T-helper 1 cell treated with Interleukin-12 subunit alpha and Interleukin-12 subunit beta and Interleukin-4 antibody, amounts not matched to agents 30 μg/mL and 1 μg/mL, for 36 hours (primary cell): ENCODE measurements at regions not wholly inside any gene's neighbourhood (a gene's known extent, or its start where the extent isn't known, plus 50 kb on each side); places are given as distances from the start of the nearest gene placed in this dataset.
"Not testable (repeated sequence)": the region's sequence is repeated elsewhere in the genome, so short reads cannot be mapped to it uniquely, and the experiment has no call there.

Experiments used
- H3K27ac Mint-ChIP-seq: one replicate; pipeline ENCODE4 v1.8.0; 2021; ENCODE audit warnings: mild to moderate bottlenecking, mixed read lengths
- H3K27me3 Mint-ChIP-seq: one replicate; pipeline ENCODE4 v1.8.0; 2021; ENCODE audit warnings: low read depth, mixed read lengths
- H3K36me3 Mint-ChIP-seq: one replicate; pipeline ENCODE4 v1.8.0; 2021; ENCODE audit warnings: low read depth, mixed read lengths
- H3K4me1 Mint-ChIP-seq: one replicate; pipeline ENCODE4 v1.8.0; 2021; ENCODE audit warnings: low read depth, mixed read lengths
- H3K4me3 Mint-ChIP-seq: one replicate; pipeline ENCODE4 v1.8.0; 2021; ENCODE audit warnings: mild to moderate bottlenecking, moderate library complexity, mixed read lengths
- H3K9me3 Mint-ChIP-seq: one replicate; pipeline ENCODE4 v1.8.0; 2021; ENCODE audit warnings: mixed read lengths

GRCh38 chr4:26047795-26048194 lies 133.8 kb downstream of the SMIM20 start:
- H3K27ac Mint-ChIP-seq = no peak overlapping the region
- peaks cover 19% of the 10 kb centered on the region for H3K27me3 Mint-ChIP-seq
- H3K36me3 Mint-ChIP-seq = peaks cover 5% of the 10 kb centered on the region
- peaks cover under 1% of the 10 kb centered on the region for H3K4me1 Mint-ChIP-seq
- no peak overlapping the region for H3K4me3 Mint-ChIP-seq
- peaks cover 6% of the 10 kb centered on the region for H3K9me3 Mint-ChIP-seq

DNA sequence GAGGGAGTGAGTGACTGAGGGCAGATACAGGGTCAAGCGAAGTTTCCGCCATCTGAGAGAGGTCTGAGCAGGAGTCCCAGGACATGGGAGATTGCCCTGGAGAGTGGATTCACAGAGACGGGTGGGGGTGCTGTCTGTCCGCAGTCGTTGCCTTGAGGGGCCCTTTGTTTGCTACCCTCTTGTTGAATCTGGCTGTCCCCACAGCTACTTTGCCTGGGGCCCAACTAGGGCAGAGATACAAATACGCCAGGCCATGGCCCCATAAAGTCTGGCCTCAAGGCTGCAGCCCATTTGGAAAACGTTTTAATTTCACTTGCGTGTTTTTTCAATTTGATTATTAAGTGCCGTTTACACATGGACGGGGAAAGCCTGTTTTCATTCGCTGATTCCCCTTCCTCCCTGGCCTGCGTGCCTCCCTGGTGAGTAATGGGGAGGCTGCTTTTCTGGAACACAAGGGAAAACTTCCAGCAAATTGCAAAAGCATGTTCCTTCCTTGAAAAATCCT lies 134.4 kb downstream of the SMIM20 start:
- H3K9me3 Mint-ChIP-seq = peaks cover 6% of the 10 kb centered on the region
- no peak overlapping the region for H3K4me3 Mint-ChIP-seq
- peaks cover 19% of the 10 kb centered on the region for H3K27me3 Mint-ChIP-seq
- peaks cover 5% of the 10 kb centered on the region for H3K36me3 Mint-ChIP-seq
- peaks cover 6% of the 10 kb centered on the region for H3K4me1 Mint-ChIP-seq
- no peak overlapping the region for H3K27ac Mint-ChIP-seq

DNA sequence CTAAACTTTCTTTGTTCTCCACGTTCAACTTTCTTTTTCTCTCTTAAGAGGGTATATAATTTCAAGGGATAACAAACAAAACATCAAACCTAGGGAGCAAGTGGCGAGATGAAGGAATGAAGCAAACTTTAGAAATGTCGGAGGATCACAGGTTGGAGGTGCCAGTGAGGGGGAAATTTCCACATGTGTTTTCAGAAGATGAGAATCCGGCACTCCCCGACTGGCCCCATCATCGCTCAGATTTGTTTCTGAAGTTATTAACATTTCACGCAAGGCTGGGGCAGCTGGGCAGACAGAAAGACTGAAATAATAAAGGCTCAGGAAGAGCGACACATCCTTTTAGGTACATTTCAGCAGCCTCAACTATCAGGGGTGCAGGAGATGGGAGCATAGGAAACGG lies 134.9 kb downstream of the SMIM20 start:
- Mint-ChIP-seq H3K36me3 (peaks cover 5% of the 10 kb centered on the region), H3K9me3 (peaks cover 6% of the 10 kb centered on the region), H3K4me1 (peaks cover 6% of the 10 kb centered on the region), H3K4me3 (no peak overlapping the region), H3K27me3 (peaks cover 19% of the 10 kb centered on the region), H3K27ac (no peak overlapping the region)

GRCh38 chr4:26049447-26049846 lies 135.4 kb downstream of the SMIM20 start:
- Mint-ChIP-seq H3K4me3 (no peak overlapping the region), H3K9me3 (peaks cover 6% of the 10 kb centered on the region), H3K27me3 (peaks cover 14% of the 10 kb centered on the region), H3K27ac (no peak overlapping the region), H3K4me1 (peaks cover 6% of the 10 kb centered on the region), H3K36me3 (peaks cover 5% of the 10 kb centered on the region)

GRCh38 chr4:26050212-26050643 lies 136.2 kb downstream of the SMIM20 start:
- Mint-ChIP-seq H3K4me1 (peaks cover 7% of the 10 kb centered on the region), H3K9me3 (peaks cover 10% of the 10 kb centered on the region), H3K4me3 (no peak overlapping the region)

DNA sequence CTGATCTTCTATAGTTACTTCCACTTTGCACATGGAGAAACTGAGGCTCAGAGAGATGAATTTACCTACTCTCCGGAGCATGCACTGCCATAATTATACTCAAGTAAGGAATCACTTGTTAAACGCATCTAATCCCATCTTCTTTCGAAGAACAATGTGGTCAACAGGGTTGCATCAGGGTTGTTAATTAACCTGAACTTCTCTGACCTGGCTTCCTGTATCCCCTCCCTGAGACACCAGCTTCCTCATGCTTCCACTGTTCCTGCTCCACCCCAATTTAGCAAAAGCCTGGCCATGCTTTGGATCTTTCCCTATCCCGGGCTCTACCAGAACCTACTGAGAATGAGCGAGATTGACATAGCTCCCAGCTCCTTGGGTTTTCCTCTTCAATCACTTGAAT lies 136.7 kb downstream of the SMIM20 start:
- no peak overlapping the region for H3K4me3 Mint-ChIP-seq
- H3K4me1 Mint-ChIP-seq = peaks cover 7% of the 10 kb centered on the region
- H3K36me3 Mint-ChIP-seq = peaks cover 5% of the 10 kb centered on the region
- H3K27me3 Mint-ChIP-seq = peaks cover 14% of the 10 kb centered on the region
- peaks cover 10% of the 10 kb centered on the region for H3K9me3 Mint-ChIP-seq
- H3K27ac Mint-ChIP-seq = no peak overlapping the region

More at GRCh38 chr4:26050212-26050643, 136.2 kb downstream of the SMIM20 start:
- Mint-ChIP-seq H3K27me3 (peaks cover 14% of the 10 kb centered on the region), H3K36me3 (peaks cover 5% of the 10 kb centered on the region), H3K27ac (no peak overlapping the region)

- Mint-ChIP-seq H3K4me3 (no peak overlapping the region), H3K9me3 (peaks cover 7% of the 10 kb centered on the region), H3K4me1 (peaks cover 7% of the 10 kb centered on the region), H3K27me3 (peaks cover 11% of the 10 kb centered on the region), H3K36me3 (peaks cover 3% of the 10 kb centered on the region), H3K27ac (no peak overlapping the region)
These were observed 137.2 kb downstream of the SMIM20 start for GRCh38 chr4:26051240-26051639.

DNA sequence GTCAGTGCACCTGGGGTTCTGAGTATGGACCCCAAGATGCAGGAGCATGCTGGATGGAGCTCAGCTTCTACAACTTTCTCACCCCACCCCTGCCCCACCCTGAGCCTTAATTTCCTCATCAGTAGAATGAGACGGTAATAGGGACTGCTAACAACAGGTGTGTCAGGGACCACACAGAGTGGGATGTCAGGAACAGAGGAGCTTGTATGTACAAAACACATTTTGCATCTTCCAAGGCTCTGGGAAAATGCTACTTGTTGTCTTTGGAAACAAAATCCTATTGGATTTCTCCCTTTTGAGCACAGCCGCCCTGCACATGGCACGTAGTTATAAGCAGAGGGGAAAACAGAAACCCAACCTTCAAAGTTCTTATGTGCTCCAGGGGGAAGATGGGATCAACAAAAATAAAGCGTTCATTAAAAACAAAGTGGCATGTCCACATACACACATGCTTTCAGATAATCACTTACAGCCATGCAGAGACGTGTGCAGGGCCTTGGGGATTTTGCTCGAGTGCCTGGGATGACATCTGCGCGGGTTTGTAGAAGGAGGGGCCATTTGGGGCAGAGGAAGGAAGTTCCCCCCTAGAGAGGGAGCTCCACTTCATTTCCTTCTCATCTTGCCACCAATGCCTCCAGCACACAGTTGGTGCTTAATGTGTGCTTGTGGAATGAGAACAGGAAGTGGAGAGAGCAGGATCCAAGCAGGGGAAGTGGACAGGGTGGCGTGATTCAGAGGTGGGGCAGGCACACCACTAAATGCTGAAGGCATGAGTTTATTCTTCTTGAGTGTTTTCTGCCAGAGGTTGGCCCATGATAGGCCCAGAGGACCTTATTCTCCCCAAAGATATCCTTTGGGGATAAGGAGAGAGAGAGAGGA lies 138.9 kb downstream of the SMIM20 start:
- H3K4me1 Mint-ChIP-seq = peaks cover 11% of the 10 kb centered on the region
- peaks cover 4% of the 10 kb centered on the region for H3K9me3 Mint-ChIP-seq
- H3K36me3 Mint-ChIP-seq = no peaks in the 10 kb centered on the region
- peaks cover 7% of the 10 kb centered on the region for H3K27me3 Mint-ChIP-seq
- H3K27ac Mint-ChIP-seq = no peak overlapping the region
- no peak overlapping the region for H3K4me3 Mint-ChIP-seq

GRCh38 chr4:26053761-26054160 lies 139.7 kb downstream of the SMIM20 start:
- H3K9me3 Mint-ChIP-seq = peaks cover 4% of the 10 kb centered on the region
- peaks cover 7% of the 10 kb centered on the region for H3K27me3 Mint-ChIP-seq
- no peaks in the 10 kb centered on the region for H3K36me3 Mint-ChIP-seq
- H3K4me3 Mint-ChIP-seq = no peak overlapping the region
- H3K27ac Mint-ChIP-seq = no peak overlapping the region
- H3K4me1 Mint-ChIP-seq = peaks cover 18% of the 10 kb centered on the region

DNA sequence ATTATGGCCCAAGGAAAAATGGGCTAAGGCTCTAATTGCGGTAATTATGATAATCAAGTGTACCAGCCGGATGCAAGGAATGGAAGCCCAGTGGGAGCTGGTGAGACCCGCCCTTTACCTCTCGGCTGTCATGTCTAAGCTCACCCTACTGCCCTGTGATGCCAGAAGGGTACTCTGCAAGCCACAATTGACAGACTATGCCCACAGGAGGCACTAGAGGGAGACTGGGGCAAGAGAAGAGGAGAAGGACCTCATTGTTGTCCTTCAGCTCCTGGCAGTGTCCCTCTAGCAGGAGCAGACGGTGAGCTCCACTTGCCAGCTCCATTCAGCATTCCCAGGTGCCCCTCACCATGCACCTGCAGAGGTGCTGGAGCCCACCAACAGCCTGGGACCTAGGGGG lies 141.8 kb downstream of the SMIM20 start:
- peaks cover 12% of the 10 kb centered on the region for H3K9me3 Mint-ChIP-seq
- H3K36me3 Mint-ChIP-seq = peaks cover 3% of the 10 kb centered on the region
- H3K4me1 Mint-ChIP-seq = peaks cover 23% of the 10 kb centered on the region
- peaks cover under 1% of the 10 kb centered on the region for H3K27me3 Mint-ChIP-seq
- no peak overlapping the region for H3K4me3 Mint-ChIP-seq
- H3K27ac Mint-ChIP-seq = no peak overlapping the region

DNA sequence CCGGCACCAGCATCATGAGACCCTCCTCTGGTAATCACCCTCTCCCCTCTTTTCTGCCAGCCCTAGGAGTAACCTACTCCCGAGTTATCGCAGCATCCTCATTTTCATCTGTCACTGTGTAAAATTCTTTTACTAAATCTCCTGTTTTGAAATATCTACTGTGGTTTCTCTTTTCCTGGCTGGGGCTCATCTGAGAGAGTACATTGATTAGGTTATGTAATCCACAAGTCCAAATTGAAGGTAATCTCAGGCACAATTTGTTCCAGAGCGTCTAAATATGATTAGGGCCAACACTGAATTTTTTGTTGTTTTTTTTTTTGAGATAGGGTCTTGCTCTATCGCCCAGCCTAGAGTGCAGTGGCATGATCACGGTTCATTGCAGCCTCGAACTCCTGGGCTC lies 142.4 kb downstream of the SMIM20 start:
- Mint-ChIP-seq H3K27ac (no peak overlapping the region), H3K4me1 (peaks cover 24% of the 10 kb centered on the region), H3K9me3 (peaks cover 12% of the 10 kb centered on the region), H3K4me3 (no peak overlapping the region), H3K36me3 (peaks cover 3% of the 10 kb centered on the region), H3K27me3 (no peaks in the 10 kb centered on the region)

- Mint-ChIP-seq H3K4me1 (peaks cover 27% of the 10 kb centered on the region), H3K9me3 (peaks cover 12% of the 10 kb centered on the region)
- H3K36me3 Mint-ChIP-seq, H3K27ac Mint-ChIP-seq, H3K4me3 Mint-ChIP-seq, H3K27me3 Mint-ChIP-seq: not testable (repeated sequence)
These were observed 143.8 kb downstream of the SMIM20 start for GRCh38 chr4:26057839-26058238.

- H3K27me3 Mint-ChIP-seq = no peaks in the 10 kb centered on the region
These were observed 144.5 kb downstream of the SMIM20 start for GRCh38 chr4:26058537-26058936.

DNA sequence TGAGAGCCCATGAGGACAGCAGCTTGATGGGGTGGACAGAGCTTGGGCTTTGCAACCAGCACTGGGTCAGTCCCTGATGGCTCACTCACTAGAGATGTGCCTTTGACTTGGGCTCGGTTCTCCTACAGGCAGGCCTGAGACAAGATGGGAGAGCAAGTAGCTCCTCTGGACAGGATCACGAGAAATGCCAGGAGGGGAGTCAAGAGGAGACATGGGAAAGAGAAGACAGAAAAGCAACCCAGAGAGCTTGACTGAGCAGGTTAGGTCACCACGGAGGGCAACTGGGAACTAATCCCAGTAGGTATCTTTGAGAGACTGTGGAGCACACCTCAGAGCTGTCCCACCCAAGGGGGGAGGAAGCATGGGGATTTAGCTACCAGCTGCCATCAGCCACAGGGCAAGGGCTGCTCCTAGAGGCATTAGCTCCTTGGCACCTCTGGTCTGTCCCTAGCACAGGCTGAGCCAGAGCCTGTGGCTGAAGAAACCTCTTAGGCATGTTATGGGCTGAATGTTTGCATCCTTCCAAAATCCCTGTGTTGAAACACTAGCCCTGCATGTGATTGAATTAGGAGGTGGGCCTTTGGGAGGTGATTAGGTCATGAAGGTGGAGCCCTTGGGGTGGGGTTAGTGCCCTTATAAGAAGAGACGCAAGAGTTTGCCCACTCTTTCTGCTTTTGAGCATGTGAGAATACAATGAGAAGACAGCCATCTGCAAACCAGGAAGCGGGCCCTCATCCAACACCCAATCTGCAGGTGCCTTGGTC lies 145.6 kb downstream of the SMIM20 start:
- Mint-ChIP-seq H3K36me3 (peaks cover 3% of the 10 kb centered on the region), H3K4me3 (no peak overlapping the region), H3K27me3 (no peaks in the 10 kb centered on the region), H3K4me1 (peaks cover 22% of the 10 kb centered on the region), H3K27ac (no peak overlapping the region), H3K9me3 (peaks cover 12% of the 10 kb centered on the region)

More at GRCh38 chr4:26058537-26058936, 144.5 kb downstream of the SMIM20 start:
- H3K4me3 Mint-ChIP-seq = no peak overlapping the region
- no peak overlapping the region for H3K27ac Mint-ChIP-seq
- H3K4me1 Mint-ChIP-seq = peaks cover 22% of the 10 kb centered on the region
- peaks cover 3% of the 10 kb centered on the region for H3K36me3 Mint-ChIP-seq
- H3K9me3 Mint-ChIP-seq = peaks cover 12% of the 10 kb centered on the region
